Activated T-cell treated with anti-CD3 and anti-CD28 coated beads for 24 hours (primary cell): ENCODE measurements at regions not wholly inside any gene's neighbourhood (a gene's known extent, or its start where the extent isn't known, plus 50 kb on each side); places are given as distances from the start of the nearest gene placed in this dataset.

Experiments
- DNase-seq: peaks from one replicate; pipeline ENCODE4 v3.0.0-alpha.2; 2020; ENCODE audit warnings: low read depth

DNA sequence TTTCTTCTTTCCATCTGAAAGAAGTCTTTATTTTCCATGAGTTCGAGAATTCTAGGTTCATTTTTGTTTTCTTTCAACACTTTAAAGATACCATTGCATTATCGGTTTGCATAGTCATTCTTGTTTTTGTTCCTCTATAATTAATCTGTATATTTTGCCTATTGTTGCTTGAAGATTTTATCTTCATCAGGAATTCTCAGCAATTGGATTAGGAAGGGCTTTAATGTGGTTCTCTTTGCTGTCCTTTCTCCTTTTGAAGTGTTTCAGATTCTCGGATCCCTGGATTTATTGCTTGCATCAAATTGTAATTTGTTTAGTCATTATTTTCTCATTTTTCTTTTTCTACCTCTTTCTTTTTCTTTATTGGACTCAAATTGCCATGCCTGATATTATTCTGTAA lies 609.8 kb downstream of the TLR4 start:
- no peak for DNase-seq

DNA sequence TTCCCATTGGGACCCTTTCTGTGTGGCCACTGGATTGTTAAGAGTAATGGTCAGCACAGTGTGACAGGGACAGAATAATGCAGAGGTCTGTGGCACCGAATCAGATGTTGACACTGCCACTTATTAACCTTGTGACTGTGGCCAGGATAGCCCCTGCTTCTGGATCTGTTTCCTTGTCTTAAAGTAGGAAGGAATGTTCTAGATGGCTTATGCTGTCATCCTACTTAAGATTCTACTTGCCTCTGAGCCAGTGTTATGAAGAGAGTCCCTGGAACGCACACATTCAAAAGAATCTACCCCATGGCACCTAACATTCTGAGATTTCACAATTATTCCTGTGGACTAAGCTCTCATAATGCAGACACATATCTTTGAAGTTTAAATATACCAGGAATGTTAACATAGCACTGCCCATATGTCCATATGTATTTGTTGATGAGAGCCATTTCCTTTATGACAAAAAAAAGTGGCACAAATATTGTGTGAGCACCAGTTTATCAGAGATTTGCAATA lies 612.7 kb downstream of the TLR4 start:
- no peak for DNase-seq

DNA sequence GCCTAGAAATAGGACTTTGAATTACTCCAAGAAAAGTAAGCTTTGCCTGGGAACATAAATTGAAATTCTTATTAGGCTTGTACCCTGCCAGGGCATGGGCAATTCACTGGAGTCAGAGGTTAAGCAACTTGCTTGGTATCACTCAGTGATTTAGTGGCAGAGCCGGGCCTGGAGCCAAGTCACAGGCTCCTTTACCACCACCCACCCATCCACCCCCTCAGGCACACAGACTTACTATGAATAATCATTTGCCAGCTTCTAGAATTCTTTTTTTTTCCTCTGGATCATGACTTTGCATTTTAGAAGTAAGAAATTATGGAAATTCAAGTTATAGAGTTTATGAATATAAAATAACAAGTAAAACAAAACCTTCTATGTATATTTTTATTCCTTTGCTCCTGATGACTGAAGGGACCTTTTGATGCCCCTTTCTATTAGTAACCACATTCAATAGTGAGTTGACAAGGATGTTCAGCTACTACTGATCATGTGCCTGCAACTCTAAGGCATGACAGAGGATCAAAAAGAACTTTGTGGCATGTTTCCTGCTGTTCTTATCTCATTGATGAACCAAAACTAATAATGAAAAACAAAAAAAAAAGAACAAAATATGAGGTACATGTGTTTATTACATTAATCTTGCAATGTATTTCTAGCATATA lies 614.7 kb downstream of the TLR4 start:
- no peak for DNase-seq

DNA sequence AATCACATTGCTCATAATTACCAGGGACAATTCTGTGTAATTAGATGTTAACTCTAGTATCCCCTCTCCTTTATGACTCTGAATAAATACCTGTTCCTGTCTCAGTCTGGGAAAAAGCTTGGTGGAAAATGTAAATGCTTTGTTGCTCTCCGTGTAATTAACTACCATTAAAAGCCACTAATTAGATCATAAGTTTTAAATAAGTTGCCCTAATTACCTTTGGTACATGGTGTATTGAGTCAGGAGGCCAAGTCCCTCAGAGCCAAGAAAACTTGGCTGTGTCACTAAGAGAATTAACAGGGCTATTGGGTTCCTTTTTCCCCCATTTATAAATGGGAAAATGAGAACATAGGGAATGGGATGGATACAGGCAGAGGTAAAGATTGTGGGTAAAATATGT lies 617.6 kb downstream of the TLR4 start:
- DNase-seq, result no peak

DNA sequence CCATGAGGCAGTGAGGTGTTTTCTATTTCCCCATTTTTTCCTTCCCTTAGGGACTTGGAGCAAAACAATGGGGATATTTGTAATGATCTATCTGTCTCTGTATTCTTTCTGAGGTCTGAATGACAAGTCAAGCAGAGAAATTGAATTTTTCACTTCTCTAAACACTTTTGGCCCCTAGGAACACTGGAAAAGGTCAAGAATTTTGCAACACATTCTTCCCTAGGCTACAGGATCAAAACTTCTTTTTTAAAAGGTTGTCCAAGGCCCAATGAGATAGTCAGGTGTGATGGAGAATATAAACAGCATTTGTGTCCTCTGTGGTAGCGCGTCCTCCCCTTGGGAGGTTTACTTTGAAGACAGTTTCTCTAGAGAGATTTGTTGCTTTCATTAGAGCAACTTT lies 620.5 kb downstream of the TLR4 start:
- no peak for DNase-seq

DNA sequence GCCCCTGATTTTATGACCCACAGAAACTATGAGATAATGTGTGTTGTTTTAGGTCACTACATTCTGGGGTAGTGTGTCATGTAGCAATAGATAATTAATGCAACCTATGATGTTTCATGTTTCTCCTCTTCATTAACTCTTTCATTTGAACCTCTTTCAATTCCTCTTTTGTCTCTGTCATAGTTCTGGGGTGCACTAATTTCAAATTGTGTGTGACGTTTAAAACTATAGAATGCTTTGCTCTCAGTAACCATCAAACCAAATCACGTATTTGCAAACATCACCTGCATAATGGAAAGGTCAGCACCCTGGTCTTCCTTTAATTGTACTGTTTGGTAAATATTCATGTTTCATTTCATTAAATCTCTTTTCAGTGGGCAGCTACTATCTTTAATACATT lies 621.6 kb downstream of the TLR4 start:
- DNase-seq, result no peak

DNA sequence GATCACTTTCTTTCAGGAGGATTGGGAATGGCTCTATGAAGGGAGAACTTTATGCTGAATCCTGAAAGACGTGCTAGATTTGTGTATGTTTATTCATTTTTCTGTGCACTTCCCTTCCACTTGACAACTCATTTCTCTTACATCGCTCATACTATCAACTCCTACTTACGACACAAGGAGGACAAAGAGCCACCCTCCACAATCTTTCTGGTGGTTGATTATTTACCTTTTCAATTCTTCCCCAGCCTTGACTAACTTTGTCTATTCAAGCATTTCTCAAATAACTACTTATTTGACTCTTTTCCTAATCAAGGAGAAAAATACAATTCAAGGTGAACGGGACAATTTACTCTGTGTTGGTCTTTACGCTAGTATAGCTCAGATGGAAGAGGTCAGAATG lies 622.1 kb downstream of the TLR4 start:
- no peak for DNase-seq

DNA sequence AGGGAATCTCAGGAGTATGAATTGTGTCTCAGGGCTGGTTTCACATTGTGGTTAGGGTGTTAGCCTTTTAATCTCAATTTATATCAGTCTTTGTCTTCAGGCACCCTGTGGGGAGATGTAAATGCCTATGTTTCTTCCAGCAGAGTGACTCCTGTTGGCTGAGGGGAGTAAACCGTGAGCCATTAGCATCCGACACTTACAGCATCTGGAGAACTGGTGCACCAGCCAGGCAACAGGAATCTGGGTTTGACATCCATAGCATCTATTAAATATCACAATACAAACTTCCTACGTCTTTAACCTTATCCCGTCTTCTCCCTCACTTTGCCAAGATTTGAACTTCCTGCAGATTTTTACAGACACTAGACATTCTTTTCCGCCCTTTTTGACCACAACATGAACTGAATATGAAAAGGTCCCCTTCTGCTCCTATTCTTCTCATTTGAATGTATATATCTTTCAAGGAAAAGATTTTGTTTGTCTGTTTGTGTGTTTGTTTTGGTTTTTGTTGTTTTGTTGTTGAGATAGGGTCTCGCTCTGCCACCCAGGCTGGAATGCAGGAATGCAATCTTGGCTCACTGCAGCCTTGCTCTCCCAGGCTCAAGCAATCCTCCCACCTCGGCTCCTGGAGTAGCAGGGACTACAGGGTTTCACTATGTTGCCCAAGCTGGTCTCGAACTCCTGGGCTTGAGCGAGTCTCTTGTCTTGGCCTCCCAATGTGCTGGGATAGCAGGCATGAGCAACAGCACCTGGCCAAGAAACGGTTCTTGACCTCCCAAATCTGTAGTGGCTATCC lies 626.2 kb downstream of the TLR4 start:
- no peak for DNase-seq

DNA sequence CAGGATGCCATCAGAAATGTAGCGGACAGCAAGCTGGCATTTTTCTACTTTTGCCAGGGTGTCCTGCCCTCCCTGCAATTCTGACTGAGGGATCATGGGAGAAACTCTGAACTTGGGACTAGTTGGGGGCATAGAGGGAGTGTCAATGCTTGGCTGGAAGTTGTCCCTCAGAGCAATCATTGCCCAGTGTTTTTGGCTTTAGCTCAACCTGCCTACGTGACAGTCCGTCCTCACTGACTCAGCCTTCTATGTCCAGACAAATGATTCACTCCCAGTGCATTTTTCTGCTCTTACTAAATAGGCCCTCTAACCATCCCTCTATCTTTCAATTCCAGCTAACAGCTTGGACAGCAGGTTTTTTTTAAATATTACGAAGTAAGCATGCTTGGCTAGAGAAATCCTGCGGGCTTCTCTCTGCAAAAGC lies 627.4 kb downstream of the TLR4 start:
- no peak for DNase-seq

DNA sequence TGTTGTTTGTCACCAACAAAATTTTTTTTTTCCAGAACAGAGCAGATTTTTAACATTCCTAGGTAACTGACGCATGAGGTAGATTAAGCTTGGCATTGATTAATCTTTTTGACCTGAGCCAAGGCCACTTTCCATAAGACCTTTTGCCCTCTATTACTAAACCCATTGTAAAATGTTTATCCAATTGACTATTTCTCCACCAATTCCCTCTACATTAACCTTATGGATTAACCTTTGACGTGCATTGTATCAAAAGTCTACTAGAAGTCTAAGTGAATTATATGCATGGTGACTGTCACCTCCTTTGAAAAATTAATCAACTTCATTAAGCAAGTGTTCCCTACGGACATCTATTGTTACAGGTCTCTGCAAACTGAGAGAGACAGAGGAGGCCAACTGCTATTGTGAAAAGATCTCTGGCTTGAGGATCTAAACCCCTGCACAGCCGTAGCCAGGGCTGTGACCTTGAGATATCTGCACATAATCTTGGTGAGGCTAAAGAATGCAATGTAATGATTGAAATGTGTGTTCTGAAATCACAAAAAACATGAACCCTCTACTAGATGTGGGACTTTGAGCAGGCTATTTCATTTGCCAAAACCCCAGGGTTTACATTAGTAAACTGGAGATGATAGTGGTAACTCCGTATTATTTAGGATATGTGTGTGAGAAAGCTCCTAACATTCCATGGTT lies 632.2 kb downstream of the TLR4 start:
- DNase-seq, result no peak

DNA sequence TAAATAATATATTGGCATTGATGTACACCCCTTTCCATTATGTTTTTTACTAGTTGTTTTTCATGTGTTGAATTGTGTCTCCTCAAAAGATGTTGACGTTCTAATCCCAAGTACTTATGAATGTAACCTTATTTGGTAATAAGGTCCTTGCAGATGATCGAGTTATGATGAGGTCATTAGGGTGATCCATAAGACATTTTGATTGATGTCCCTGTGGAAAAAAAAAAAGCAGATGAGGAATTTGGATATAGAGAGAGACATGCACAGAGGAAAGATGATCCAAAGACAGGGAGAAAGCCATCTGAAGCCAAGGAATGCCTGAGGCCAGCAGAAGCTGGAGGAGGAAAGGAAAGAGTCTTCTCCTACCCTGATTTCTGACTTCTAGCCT lies 632.7 kb downstream of the TLR4 start:
- no peak for DNase-seq

DNA sequence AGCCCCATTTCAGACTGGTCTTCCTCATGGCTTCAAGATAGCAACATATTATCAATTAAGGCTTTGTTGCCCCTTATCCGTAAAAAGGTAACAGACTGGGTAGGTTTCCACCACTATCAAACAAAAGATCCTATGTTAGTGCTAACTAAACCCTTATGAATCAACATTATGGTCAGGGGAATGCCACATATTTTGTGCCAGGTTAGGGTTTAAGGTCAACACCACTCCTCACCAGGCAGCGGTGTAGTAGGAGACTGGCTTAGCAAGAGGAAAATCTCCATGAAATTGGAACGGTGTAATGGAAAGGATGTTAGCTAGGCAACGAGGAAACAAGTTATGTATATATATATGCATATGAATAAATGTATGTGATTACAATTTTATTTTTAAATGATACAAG lies 655.8 kb downstream of the TLR4 start:
- DNase-seq, result no peak

DNA sequence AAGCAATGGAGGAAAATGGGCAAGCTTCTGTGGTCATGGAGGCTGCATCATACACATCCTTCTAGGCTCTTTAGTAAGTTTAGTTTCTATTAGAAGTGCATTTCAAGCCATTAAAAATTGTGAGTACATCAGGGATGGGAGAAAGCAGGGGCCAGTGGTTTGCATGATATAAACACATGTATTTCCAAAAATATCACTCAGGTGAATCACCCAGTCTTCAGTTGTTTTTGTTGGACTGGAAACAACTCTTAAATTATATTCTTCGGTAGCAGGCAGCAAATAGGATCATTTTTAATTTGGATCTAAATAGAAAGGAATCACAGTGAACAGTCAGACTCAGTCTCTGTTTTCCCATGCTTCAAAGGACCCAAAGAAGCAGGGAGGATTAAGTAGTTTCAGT lies 657.9 kb downstream of the TLR4 start:
- no peak for DNase-seq

DNA sequence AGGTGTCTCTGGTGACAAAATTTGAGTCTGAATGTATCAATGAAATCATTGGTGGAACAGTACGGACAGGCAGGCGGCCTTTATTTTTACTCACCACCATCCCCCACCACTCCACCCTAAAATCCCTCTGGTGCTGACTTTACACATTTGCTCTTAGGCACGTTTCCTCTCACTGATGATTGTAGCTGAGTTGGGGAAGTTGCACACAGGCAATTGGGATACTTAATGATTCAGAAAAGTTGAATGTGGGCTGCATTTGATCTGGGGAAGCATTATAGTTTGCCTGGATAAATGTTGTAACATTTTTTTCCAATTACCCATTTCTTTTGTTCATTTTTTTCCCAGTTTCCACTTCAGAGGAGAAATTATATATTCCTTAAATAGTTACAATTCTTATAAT lies 658.4 kb downstream of the TLR4 start:
- DNase-seq, result no peak

DNA sequence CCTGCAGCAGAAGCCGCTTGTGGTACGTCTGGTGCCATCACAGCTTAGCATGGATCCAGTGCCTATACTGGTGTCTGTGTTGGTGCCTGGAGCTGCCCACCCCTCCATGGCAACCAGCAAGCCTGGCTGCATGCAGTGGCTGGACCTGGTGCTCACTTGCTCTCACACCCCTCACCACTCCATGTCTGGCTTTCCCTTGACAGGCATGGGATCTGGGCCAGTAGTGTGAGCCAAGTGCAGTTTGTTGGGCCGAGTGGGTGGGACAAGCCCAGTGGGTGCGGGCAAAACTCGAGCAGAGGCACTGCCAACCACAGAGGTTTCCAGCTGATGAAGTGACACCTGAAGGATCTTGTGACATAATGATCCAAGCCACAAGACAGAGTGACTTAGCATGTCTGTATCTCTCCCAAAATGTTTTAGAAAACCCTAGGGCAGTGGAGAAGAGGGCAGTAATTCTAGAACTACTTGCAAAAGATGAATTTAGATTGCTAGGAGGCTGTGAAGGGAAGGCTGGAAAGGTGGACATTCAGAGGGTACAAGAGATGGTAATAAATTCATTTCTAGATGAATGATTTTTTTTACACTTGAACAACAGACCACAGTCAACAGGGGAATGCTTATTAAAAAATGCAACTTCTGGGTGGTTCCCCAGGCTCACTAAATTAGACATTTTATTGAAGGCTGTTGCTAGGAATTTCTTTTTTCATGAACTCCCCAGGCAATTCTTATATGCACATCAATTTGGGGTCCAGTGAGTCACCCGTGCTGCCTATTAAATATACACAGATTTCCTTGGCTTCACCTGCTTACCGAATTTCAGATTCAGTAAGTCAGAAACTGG lies 660.3 kb downstream of the TLR4 start:
- no peak for DNase-seq

DNA sequence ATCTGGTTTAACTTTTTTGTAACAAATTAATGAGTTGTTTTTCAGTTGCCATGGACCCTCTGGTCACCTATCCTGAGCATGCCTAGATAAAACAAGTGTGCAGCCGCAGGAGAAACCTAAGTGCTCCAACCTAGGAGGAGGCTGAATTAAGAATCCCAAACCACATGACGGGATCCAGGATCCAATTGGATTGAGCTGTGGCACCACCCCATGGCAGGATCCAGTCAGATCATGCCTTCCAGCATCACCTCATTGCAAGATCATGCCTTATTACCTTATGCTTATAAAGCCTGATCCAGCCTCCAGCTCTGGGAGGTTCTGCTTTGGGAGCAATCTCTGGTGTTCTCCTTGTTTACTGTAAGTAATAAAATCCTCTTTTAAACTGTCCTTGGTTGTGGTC lies 662.0 kb downstream of the TLR4 start:
- no peak for DNase-seq

DNA sequence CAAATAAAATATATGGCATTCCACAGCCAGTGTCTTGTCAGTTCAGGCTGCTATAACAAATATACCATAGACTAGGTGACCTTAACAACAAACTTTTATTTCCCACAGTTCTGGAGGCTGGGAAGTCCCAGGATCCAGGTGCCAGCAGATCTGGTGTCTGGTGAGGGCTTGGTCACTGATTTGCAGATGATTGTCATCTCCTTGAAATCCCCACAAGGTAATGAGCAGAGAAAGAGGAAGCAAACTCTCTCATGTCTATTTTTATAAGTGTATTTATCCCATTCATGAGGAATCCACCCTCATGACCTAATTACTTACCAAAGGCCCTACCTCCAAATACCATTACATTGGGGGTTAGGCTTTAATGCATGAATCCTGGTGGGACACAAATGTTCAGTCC lies 663.2 kb downstream of the TLR4 start:
- DNase-seq, result no peak

DNA sequence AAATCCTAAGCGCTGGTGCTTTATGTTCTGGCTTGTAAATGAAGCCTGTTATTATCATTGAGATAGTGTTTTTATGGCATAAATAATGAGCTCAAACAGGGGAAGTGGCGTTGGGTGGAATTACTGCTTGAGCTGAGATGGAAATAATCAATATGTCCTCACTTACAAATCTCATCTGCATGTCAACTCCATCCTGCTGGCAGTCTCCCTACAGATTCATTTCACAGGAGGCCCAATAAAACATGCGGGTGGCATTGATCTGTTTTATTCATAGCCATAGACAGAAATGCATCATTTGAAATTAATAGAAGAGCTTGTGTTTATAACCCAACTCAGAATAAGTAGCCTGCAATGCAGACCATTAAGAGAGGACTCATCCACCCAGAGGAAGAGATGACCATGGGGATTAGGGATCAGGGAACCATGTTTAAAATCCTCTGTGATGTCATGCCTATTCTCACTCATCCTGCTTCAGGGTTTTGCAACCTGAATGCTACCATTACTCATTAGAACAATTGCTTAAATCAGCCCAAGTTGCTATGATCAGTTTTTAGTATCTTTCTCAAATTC lies 680.4 kb downstream of the TLR4 start:
- DNase-seq, result no peak

DNA sequence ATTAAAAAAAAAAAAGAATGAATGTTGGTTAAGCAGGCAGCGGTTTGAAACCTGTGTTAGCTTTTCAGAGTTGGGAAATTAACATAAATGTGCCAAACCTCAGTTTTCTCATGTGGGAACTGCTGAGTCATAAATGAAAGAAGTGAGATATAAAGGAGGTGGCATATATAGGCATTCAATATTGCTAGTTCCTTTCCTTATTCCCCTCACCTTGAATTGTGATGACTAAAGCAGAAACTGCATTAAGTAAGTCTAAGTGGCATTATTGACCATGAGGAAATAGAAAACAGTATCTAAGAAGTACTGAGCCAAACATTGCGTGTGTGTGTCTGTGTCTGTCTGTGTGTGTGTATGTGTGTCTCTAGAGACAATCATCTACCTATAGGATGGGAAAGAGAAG lies 691.2 kb downstream of the TLR4 start:
- DNase-seq, result no peak

DNA sequence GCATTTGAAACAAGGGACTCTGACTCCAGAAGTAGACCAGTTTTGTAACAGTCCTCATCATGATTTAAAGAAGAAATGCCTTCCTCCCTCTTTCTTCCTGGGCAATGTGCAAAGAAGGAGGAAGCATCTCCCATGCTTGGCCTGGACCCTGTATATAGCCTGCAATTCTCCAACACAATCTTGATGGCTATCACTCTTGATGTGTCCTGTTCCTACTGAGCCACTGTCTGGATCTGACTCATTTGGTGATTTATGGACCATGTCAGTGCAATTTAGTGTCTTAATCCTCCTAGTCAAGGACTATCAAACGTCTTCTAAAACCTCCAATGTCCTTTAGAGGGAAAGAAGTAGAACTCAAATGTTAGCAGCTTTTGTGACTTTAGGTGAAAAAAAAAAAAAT lies 697.3 kb downstream of the TLR4 start:
- no peak for DNase-seq

DNA sequence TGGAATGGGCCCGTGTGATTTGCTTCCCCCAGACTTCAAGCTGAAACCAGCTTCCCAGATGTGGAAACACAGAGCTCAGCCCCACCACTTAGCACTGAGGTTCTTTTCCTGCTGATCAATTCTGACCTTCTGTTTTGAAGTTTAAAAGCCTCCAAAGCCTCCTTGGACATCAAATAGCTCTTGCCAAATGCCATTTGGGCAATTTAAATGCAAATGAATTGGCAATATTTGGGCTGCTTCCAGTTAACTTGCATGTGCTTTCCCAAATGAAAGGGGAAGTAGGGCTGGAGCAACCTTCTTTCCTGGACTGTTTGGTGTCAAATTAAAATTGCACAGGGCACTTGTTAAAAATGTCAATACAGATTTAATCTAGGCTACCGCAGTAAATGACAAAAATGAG lies 710.5 kb downstream of the TLR4 start:
- DNase-seq, result no peak
